ENCODE measurements at regions not wholly inside any gene's neighbourhood (a gene's known extent, or its start where the extent isn't known, plus 50 kb on each side); places are given as distances from the start of the nearest gene placed in this dataset.

- TF ChIP-seq NFRKB (IDR thresholded peaks at IDR 0.05) (no peak), FOXK2 (IDR thresholded peaks at IDR 0.05) (no peak), PKNOX1 (IDR thresholded peaks at IDR 0.05) (no peak), SUZ12 (IDR thresholded peaks at IDR 0.05) (no peak), TARDBP (IDR thresholded peaks at IDR 0.05) (no peak), FOXA1 (IDR thresholded peaks at IDR 0.05) (no peak), FOXM1 (IDR thresholded peaks at IDR 0.05; ENCODE audit: borderline replicate concordance) (no peak), ELF4 (IDR thresholded peaks at IDR 0.05) (no peak), LEF1 (IDR thresholded peaks at IDR 0.05; ENCODE audit: borderline replicate concordance) (no peak), ZNF384 (IDR thresholded peaks at IDR 0.05) (no peak), SP1 (IDR thresholded peaks at IDR 0.05) (no peak), L3MBTL2 (conservative IDR thresholded peaks at IDR 0.05) (no peak), ARNT (IDR thresholded peaks at IDR 0.05) (no peak), BHLHE40 (IDR thresholded peaks at IDR 0.05; ENCODE audit: borderline replicate concordance) (no peak)
Observed at GRCh38 chr3:40971191-40972168, 227.8 kb upstream of the CTNNB1 start.
